Urinary bladder (tissue), 3 donors: ENCODE measurements at regions not wholly inside any gene's neighbourhood (a gene's known extent, or its start where the extent isn't known, plus 50 kb on each side); places are given as distances from the start of the nearest gene placed in this dataset.

Experiments
- DNase-seq: peaks from one replicate; pipeline ENCODE4 v3.0.0-alpha.2; 2015; ENCODE audit errors: extremely low spot score
- H3K27ac ChIP-seq: one replicate; pipeline ENCODE4 v1.5.1; 2013; ENCODE audit warnings: low read depth, mild to moderate bottlenecking, moderate library complexity
- H3K36me3 ChIP-seq: one replicate; pipeline ENCODE4 v1.6.1; 2013; ENCODE audit warnings: mild to moderate bottlenecking, moderate library complexity; ENCODE audit not compliant: insufficient read depth
- H3K4me1 ChIP-seq: one replicate; pipeline ENCODE4 v1.6.1; 2013; ENCODE audit warnings: mild to moderate bottlenecking, moderate library complexity; ENCODE audit not compliant: insufficient read depth
- H3K4me3 ChIP-seq: one replicate; pipeline ENCODE4 v1.5.1; 2013; ENCODE audit warnings: low read depth, low read length
- WGBS: extraction: QIAGEN DNeasy Blood & Tissue Kit; methylation state at CpG from one replicate; pipeline ENCODE4 v1.1.7; 2013; 5-methylcytosine and 5-hydroxymethylcytosine counted together
- donor health status: healthy with polysubstance abuse.
- donor health status: healthy.

DNA sequence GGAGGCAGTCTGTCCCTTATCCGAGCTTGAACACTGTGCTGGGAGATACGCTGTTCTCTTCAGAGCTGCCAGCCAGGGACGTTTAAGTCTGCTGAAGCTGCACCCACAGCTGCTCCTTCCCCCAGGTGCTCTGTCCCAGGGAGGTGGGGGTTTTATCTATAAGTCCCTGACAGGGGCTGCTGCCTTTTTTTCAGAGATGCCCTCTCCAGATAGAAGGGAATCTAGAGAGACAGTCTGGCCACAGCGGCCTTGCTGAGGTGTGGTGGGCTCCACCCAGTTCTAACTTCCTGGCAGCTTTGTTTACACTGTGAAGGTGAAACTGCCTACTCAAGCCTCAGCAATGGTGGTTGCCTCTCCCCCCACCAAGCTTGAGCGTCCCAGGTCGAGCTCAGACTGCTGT is 319.9 kb upstream of the GRM7 start:
- Histone ChIP-seq H3K4me1 (no peaks in the 10 kb centered on the region), H3K4me3 (no peak overlapping the region), H3K36me3 (no peaks in the 10 kb centered on the region), H3K27ac (no peak overlapping the region)
- DNase-seq: no peak
- 81% methylated on average over 6 of the region's 6 CpGs for WGBS

DNA sequence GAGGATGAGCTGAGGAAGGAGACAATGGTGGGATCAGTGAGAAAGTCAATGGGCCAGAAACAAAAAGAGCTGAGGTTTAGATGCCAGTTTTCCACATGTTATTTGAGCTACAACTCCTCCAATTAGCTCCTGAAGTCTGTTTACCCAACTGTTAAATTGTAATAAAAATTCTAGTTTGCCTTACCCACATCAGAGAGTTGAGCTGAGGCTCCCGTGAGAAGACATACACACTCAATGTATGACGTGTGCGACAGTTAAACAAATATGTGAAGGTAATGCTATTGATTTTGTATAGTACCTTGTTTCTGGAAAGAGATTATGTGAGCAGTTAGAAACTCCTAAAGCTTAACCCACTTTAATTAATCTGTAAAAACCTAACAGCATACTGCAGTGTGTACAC is 318.1 kb upstream of the GRM7 start:
- H3K4me1 ChIP-seq: no peaks in the 10 kb centered on the region
- no peaks in the 10 kb centered on the region for H3K36me3 ChIP-seq
- H3K4me3 ChIP-seq: no peak overlapping the region
- no peak for DNase-seq
- WGBS: 90% methylated on average over 3 of the region's 3 CpGs
- no peak overlapping the region for H3K27ac ChIP-seq

DNA sequence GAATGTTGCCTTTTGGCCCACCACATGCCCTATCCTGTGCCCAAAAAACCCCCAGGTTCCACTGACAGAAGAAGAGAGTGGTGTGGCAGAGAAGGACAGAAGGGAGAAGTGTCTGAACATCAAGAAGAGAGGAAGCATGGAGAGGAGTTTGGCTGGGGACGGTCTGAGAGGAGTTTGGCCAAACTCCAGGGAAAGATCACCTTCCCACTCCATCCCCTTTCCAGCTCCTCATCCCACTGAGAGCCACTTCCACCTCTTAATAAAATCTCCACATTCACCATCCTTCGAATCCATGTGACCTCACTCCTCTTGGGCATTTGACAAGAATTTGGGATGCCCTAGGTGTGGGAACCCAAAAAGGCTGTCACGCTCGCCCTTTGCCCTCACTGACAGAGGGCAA is 311.6 kb upstream of the GRM7 start:
- H3K36me3 ChIP-seq: no peaks in the 10 kb centered on the region
- no peak overlapping the region for H3K4me3 ChIP-seq
- no peak for DNase-seq
- 94% methylated on average over 4 of the region's 4 CpGs for WGBS
- no peak overlapping the region for H3K27ac ChIP-seq
- H3K4me1 ChIP-seq: no peaks in the 10 kb centered on the region

DNA sequence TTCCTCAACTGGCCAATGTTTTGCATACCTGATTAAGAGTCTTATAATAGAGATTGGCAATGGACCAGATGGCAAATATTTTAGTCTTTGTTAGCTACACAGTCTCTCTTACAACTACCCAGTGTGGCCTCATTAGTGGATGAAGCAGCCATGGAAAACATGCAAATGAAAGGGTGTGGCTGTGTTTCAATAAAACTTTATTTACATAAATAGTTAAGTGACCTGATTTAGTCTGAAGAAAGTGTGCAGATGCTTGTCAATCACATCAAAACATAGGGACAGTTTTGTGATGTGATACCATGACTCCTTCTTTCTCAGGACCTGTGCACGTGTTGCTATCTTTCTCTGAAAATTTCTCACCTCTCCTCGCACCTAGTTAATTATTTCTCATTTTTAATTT is 309.8 kb upstream of the GRM7 start:
- Histone ChIP-seq H3K4me1 (no peaks in the 10 kb centered on the region), H3K27ac (no peak overlapping the region), H3K36me3 (no peaks in the 10 kb centered on the region), H3K4me3 (no peak overlapping the region)
- WGBS: 86% methylated on average over 2 of the region's 2 CpGs
- DNase-seq: no peak

DNA sequence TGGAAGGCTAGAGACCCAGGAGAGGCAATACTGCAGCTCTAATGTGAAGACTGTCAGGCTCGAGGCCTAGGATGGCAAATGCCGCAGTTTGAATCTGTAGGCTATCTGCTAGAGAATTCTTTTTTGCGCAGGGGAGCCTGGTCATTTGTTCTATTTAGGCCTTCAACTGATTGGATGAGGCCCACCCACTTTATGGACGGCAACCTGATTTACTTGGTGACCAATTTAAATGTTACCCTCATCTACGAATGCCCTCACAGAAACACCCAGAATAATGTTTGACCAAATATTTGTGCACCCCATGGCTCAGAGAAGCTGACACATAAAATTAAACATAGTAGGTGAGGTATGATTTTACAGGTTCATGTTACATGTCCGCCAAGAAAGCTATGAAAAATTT is 300.7 kb upstream of the GRM7 start:
- DNase-seq: no peak
- Histone ChIP-seq H3K4me1 (no peaks in the 10 kb centered on the region), H3K4me3 (no peak overlapping the region), H3K27ac (no peak overlapping the region), H3K36me3 (no peaks in the 10 kb centered on the region)
- 78% methylated on average over 6 of the region's 6 CpGs for WGBS

DNA sequence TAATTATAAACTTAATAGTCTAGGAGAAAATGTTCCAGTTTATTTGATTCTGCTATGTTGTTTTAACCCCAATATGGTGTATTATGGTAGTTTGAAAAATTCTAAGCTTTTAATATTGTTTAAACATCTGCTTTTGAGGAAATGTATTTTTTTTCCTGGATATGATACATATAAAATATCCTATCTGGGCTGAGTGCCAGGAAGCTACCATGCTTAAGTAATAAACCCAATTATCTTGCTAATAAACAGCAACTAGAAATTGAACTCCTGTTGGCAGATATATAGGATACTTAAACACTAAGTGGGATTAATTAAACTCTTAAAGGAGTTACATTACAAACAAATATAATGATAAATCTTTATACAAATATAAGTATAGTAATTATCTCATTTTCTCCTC is 293.7 kb upstream of the GRM7 start:
- no peak for DNase-seq

DNA sequence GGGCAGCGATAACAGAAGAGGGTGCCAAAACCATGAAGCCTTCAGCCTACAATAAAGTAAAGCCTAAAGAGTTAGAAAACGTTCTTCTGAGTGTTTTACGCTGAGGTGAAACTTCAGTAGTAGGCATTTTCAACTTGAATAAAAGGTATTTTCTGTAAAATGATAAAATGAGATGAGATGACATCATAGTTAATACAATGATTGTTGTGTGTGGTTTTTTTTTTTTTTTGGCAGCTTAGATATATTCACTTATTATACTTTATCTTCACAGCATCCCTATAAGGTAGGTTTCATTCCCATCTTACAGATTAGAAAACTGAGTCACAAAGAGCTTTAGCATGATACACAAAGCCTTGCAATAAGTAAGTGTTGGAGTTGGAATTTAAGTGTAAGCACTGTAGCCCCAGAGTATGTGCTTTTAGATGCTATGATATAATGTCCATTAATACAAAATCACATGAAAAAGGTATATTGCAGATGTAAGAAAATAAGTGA is 291.9 kb upstream of the GRM7 start:
- Histone ChIP-seq H3K27ac (no peak overlapping the region), H3K36me3 (no peaks in the 10 kb centered on the region), H3K4me1 (no peaks in the 10 kb centered on the region), H3K4me3 (no peak overlapping the region)
- no peak for DNase-seq
- 77% methylated on average over 3 of the region's 3 CpGs for WGBS

More for the DNA sequence above, 293.7 kb upstream of the GRM7 start:
- no peak overlapping the region for H3K27ac ChIP-seq
- H3K4me1 ChIP-seq: no peaks in the 10 kb centered on the region
- H3K36me3 ChIP-seq: no peaks in the 10 kb centered on the region
- H3K4me3 ChIP-seq: no peak overlapping the region

DNA sequence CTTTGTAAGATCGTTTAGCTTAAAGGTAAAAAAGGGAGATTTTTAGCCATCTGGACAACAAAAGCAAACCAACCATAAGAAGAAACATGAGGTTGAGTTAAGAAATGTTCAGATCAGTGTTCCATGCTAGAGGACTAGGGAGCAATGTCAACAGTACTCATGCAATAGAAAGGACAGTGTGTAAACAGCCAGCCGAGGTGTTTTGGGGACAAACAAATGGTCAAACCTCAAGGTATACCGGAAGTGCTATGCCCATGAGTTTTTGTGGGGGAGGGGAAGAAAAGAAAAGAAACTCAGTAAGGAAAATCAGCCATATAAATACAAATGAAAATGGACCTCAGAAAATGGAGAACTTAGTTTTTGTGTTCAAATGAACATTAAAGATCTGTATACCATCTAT is 289.5 kb upstream of the GRM7 start:
- Histone ChIP-seq H3K36me3 (no peaks in the 10 kb centered on the region), H3K4me1 (no peaks in the 10 kb centered on the region), H3K27ac (no peak overlapping the region), H3K4me3 (no peak overlapping the region)
- DNase-seq: no peak
- 88% methylated on average over 3 of the region's 3 CpGs for WGBS

DNA sequence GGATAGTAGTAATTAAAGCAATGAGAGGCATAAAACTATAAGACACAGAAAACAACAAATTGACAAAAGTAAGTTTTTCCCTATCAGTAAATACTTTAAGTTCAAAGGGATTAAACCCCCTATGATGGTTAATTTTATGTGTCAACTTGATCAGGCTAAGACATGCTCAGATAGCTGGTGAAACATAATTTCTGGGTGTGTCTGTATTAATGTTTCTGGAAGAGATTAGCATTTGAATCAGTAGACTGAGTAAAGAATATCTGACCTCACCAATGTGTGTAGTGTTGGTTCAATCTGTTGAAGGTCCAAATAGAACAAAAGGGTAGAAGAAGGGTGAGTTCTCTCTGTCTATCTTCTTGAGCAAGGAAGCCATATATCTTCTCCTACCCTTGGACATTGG is 283.3 kb upstream of the GRM7 start:
- no peaks in the 10 kb centered on the region for H3K4me1 ChIP-seq
- no peak overlapping the region for H3K27ac ChIP-seq
- no peak for DNase-seq
- no peak overlapping the region for H3K4me3 ChIP-seq
- H3K36me3 ChIP-seq: no peaks in the 10 kb centered on the region

DNA sequence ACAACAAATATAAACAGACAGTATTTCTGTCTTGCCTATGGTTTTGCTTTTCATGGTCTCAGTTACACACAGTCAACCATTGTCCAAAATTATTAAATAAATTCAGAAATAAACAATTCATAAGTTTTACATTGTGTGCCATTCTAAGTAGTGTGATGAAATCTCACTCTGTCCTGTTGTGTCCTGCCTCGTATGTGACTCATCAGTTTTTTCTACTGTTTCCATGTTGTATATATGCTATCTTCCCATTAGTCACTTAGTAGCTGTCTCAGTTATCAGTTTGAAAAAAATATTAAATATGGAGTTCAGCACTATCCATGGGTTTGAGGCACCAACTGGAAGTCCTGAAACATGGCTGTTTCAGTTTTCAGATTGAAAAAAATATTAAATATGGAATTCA is 282.4 kb upstream of the GRM7 start:
- no peak for DNase-seq
- H3K4me3 ChIP-seq: no peak overlapping the region
- H3K4me1 ChIP-seq: no peaks in the 10 kb centered on the region
- 79% methylated on average over 1 of the region's 1 CpG for WGBS
- no peak overlapping the region for H3K27ac ChIP-seq
- H3K36me3 ChIP-seq: no peaks in the 10 kb centered on the region

DNA sequence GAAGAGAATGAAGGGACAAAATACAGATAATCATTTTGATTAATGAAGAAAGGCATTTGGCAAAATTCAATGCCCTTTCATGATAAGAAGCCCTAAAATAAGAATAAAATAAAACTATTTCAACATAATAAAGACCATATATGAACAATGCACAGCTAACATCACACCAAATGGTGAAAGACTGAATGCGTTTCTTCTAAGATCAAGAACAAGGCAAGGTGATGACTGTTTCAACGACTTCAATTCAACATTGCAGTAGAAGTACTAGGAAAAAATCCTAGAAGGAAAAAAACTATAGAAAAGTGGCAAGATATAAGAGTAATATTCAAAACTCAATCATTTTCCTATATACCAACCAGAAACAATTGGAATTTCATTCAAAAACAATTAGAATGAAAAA is 280.1 kb upstream of the GRM7 start:
- Histone ChIP-seq H3K4me3 (no peak overlapping the region), H3K36me3 (no peaks in the 10 kb centered on the region), H3K27ac (no peak overlapping the region), H3K4me1 (no peaks in the 10 kb centered on the region)
- whole genome bisulfite sequencing: 70% methylated on average over 2 of the region's 2 CpGs
- no peak for DNase-seq

DNA sequence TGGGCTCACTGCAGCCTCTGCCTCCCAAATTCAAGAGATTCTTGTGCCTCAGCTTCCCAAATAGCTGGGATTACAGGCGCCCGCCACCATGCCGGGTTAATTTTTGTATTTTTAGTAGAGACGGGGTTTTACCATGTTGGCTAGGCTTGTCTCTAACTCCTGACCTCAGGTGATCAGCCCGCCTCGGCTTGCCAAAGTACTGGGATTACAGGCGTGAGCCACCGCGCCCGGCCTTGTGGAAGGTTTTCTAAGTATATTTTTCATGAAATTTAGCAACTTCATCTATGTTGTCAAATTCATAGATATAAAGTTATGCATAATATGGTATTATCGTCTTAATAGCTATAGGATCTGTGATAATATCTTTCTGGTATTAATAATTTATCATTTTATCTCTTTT is 275.6 kb upstream of the GRM7 start:
- no peak for DNase-seq
- 95% methylated on average over 11 of the region's 11 CpGs for WGBS
- H3K36me3 ChIP-seq: no peaks in the 10 kb centered on the region
- H3K4me3 ChIP-seq: no peak overlapping the region
- no peaks in the 10 kb centered on the region for H3K4me1 ChIP-seq
- H3K27ac ChIP-seq: no peak overlapping the region

DNA sequence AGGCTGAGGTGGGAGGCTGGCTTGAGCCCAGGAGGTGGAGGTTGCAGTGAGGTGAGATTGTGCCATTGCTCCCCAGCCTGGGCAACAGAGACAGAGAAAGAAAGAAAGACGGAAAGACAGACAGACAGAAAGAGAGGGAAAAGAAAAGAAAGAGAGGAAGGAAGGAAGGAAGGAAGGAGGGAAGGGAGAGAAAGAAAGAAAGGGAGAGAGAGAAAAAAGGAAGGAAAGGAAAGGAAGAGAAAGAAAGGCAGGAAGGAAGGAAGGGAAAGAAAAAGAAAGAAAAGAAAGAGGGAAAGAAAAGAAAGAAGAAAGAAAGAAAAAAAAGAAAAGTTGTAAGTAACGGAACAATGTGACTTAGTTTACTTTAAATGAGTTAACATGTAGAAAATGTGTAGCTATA is 260.7 kb upstream of the GRM7 start:
- Histone ChIP-seq H3K36me3 (no peaks in the 10 kb centered on the region), H3K4me1 (no peaks in the 10 kb centered on the region), H3K27ac (no peak overlapping the region), H3K4me3 (no peak overlapping the region)
- 95% methylated on average over 2 of the region's 2 CpGs for WGBS
- DNase-seq: no peak

DNA sequence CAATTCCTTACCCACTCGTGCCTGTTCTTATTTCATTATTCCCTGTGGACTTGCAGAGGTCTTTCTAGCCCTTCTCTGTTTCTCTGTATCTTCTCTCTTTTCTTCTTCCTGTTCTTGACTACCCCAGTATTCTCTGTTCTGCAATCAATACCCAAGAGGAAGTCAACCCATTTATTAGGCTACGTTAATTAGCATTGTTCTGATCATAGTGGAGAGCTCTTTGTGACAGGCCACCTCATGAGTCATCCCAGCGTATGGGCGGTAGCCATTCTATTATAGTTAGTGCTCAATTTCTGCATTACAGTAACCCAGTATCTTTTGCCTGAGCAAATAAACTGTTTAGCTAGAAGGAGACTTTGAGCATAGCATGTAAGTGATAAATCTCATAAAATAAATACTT is 259.5 kb upstream of the GRM7 start:
- no peak for DNase-seq
- Histone ChIP-seq H3K27ac (no peak overlapping the region), H3K4me3 (no peak overlapping the region), H3K36me3 (no peaks in the 10 kb centered on the region), H3K4me1 (no peaks in the 10 kb centered on the region)
- 68% methylated on average over 4 of the region's 4 CpGs for WGBS

DNA sequence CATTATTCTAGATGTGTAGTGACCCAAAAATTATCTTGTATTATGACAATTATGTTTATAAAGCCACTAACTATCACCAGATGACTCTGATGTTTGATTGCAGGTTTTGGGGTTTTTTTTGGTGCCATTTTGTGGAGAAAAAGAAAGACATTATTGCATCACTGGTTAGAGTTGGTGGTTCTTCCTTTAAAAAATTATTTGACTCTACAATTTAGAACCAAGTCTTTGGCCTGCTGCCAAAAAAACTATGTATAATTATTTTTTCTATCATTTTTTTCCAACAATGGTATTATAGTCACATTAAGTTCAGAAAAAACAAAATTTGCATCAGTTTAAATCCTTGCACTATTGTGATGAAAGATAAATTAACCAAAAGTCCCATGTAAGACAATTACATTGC is 258.6 kb upstream of the GRM7 start:
- Histone ChIP-seq H3K4me1 (no peaks in the 10 kb centered on the region), H3K36me3 (no peaks in the 10 kb centered on the region), H3K27ac (no peak overlapping the region), H3K4me3 (no peak overlapping the region)
- no peak for DNase-seq
